WTC11 (cell line): ENCODE measurements at regions not wholly inside any gene's neighbourhood (a gene's known extent, or its start where the extent isn't known, plus 50 kb on each side); places are given as distances from the start of the nearest gene placed in this dataset.

Experiments used
- CTCF ChIP-seq: fragments of 200-600 bp; IDR thresholded peaks from 2 replicates; pipeline ENCODE4 v1.8.0; 2022; ENCODE audit warnings: antibody characterized with exemption
- JUN ChIP-seq: sonication (generic); formaldehyde crosslinking; IDR thresholded peaks from 2 replicates; pipeline ENCODE4 v1.8.0; 2023; ENCODE audit warnings: mild to moderate bottlenecking, missing genetic modification reagents
- KAT7 ChIP-seq: sonication (generic); formaldehyde crosslinking; IDR thresholded peaks from 2 replicates; pipeline ENCODE4 v1.8.1; 2023; ENCODE audit warnings: missing genetic modification reagents, mild to moderate bottlenecking, borderline replicate concordance
- TCF7 ChIP-seq: sonication (generic); formaldehyde crosslinking; IDR thresholded peaks from 2 replicates; pipeline ENCODE4 v1.8.0; 2022; ENCODE audit warnings: mild to moderate bottlenecking, low read depth, missing genetic modification reagents, moderate library complexity
- TEAD1 ChIP-seq: sonication (generic); formaldehyde crosslinking; IDR thresholded peaks from 2 replicates; pipeline ENCODE4 v1.8.0; 2022; ENCODE audit warnings: mild to moderate bottlenecking, missing genetic modification reagents
- ZNF425 ChIP-seq: fragments of 250-450 bp; sonication (Bioruptor Pico); conservative IDR thresholded peaks from 2 replicates; pipeline ENCODE4 v1.9.0; 2021; ENCODE audit warnings: mild to moderate bottlenecking
- TF ChIP-seq, protein P1 (sequence below): sonication (generic); formaldehyde crosslinking; IDR thresholded peaks from 2 replicates; pipeline ENCODE4 v1.8.1; 2022; ENCODE audit warnings: missing genetic modification reagents, borderline replicate concordance

DNA sequence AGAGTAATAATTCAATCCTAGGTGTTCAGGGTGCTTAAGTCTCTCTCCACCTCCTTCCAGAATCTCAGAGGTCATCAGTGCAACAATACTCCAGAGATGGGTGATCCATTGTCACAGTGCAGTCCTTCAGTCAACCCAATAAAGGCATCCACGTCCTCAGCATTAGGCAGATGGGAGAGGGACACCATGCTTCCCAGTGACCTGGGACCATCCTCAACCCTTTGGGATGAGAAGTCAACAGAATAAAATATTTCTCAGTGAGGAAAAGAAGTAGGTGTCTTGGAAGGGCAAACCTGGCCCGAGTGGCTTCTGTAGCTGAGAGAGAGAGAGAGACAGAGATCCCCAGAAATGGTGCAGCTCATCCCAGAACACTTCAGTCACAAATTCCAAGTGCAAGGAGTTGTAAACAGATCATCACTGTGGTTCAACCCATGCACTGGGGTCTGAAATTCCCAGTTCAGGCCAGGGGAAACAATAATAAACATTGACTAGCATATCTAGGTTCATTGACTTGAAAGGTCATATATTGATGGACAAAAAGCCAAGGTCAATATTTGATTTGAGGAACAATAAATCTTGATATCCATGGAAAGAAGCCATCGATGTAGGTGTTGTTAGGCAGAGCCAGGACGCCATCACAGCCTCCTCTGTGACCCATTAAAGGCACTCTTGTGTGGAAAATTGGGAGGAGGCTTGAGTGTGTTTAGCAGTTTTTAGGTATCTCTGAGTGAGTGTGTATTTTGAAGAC is 256.0 kb upstream of the ZMIZ1 start:
- no peak for TF ChIP-seq TCF7 (CRISPR knock-in tag)
- TF ChIP-seq CTCF = no peak
- TF ChIP-seq TEAD1 (CRISPR knock-in tag) = no peak
- no peak for TF ChIP-seq JUN (CRISPR knock-in tag)
- TF ChIP-seq ZNF425 (CRISPR knock-in tag) = no peak
- no peak for TF ChIP-seq KAT7 (CRISPR knock-in tag)
- TF ChIP-seq, protein P1, sequence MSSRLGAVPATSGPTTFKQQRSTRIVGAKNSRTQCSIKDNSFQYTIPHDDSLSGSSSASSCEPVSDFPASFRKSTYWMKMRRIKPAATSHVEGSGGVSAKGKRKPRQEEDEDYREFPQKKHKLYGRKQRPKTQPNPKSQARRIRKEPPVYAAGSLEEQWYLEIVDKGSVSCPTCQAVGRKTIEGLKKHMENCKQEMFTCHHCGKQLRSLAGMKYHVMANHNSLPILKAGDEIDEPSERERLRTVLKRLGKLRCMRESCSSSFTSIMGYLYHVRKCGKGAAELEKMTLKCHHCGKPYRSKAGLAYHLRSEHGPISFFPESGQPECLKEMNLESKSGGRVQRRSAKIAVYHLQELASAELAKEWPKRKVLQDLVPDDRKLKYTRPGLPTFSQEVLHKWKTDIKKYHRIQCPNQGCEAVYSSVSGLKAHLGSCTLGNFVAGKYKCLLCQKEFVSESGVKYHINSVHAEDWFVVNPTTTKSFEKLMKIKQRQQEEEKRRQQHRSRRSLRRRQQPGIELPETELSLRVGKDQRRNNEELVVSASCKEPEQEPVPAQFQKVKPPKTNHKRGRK (CRISPR knock-in tag) = no peak
